Left colon (tissue), 2 donors: ENCODE measurements at regions not wholly inside any gene's neighbourhood (a gene's known extent, or its start where the extent isn't known, plus 50 kb on each side); places are given as distances from the start of the nearest gene placed in this dataset.

Source experiments
- ATAC-seq: fragments of 200-7000 bp; cut with Tn5 transposase; one replicate; pipeline ENCODE4 v1.9.1; 2020; ENCODE audit warnings: mild to moderate bottlenecking, moderate library complexity
- DNase-seq, 2 donors: peaks; one replicate each; pipeline ENCODE4 v3.0.0-alpha.2; 2020
- intact Hi-C, 2 donors: fragments of 100-400 bp; cut with DNase I in 1 of 2; cut with micrococcal nuclease in 1 of 2; formaldehyde crosslinking; loops; one replicate each; pipeline versions ENCODE4 v1.11.2 to v1.14.0; 2022; cut with DNase I, micrococcal nuclease
- donor health status: DM: no; HTN: no; CAD: no.
- donor health status: DM: yes; HTN: yes; CAD: no.

- no peak for ATAC-seq
- intact Hi-C loops = loop anchor here in 1 of 2 donors (10.0 kb wide), 1 partner anchor 140 kb away; no protein-coding TSS in a partner anchor
- no peak for DNase-seq
Measured at GRCh38 chr2:21314322-21314835, 190.6 kb downstream of the TDRD15 start.

- DNase-seq (peak; percentile 30 to 65), ATAC-seq (peak; percentile 71)
- intact Hi-C loops = loop anchor here (2.0 to 10.0 kb wide), 3 partner anchors 140 to 275 kb away; partner anchors contain the start of gene APOB (in 1 of the 2)
Measured at GRCh38 chr2:21317131-21317530, 193.4 kb downstream of the TDRD15 start.

- intact Hi-C loops = loop anchor here (5.0 to 10.0 kb wide), 2 partner anchors 143 to 276 kb away; partner anchors contain the start of gene APOB (in 1 of the 2)
- ATAC-seq = no peak
Measured at GRCh38 chr2:21318263-21318662, 194.5 kb downstream of the TDRD15 start.

DNA sequence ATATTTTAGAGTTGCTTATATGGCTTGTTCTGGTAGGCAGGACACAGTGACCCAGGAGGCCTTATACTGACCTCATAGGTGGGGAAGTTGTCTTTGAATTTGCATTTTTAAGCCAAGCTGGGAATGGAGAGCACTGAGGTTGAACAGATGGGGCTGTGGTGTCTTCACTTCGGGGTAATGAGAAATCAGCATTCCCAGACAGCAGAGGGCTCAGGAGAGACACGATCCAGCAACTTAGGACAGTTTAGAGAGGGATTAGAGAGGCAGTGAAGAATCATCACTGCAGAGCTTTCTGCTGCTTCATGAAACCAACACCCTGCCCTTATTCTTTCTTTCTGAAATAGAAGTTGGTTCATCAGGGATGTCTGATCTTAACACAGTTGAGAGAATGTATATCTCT lies 202.4 kb downstream of the TDRD15 start:
- no peak for ATAC-seq
- DNase-seq = no peak
- intact Hi-C loops = no loop called here

More at GRCh38 chr2:21318263-21318662, 194.5 kb downstream of the TDRD15 start:
- no peak for DNase-seq

GRCh38 chr2:21328177-21328576 lies 204.4 kb downstream of the TDRD15 start:
- DNase-seq (no peak), ATAC-seq (no peak)
- intact Hi-C loops = no loop called here

DNA sequence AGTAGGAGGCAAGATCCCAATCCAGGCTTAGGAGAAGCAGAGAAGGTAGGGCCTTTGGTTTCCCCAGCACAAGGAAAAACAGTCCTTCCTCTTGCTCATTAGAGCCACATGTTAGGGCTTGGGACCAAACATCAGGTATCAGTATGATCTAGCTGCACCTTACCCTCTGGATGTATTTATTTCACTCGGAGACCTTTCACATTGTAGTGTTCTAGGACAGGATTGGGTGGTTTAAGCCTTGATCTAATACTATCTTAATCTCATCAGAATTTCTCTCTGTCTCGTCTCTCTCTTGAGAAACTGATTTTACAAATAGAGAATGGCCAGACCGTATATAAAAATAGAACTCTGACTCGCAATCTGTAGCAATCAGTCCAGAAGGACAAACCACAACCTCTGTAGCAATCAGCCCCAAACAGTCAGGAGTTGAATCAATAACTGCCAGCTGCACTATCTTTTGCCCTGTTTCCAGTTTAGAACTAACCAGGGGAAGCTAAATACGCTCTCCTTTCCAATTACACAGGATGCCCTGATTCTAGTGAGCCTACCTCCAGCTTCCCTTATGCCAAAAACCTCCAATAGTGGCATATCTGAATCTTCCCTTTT lies 207.1 kb downstream of the TDRD15 start:
- DNase-seq = no peak
- intact Hi-C loops = no loop called here
- no peak for ATAC-seq

DNA sequence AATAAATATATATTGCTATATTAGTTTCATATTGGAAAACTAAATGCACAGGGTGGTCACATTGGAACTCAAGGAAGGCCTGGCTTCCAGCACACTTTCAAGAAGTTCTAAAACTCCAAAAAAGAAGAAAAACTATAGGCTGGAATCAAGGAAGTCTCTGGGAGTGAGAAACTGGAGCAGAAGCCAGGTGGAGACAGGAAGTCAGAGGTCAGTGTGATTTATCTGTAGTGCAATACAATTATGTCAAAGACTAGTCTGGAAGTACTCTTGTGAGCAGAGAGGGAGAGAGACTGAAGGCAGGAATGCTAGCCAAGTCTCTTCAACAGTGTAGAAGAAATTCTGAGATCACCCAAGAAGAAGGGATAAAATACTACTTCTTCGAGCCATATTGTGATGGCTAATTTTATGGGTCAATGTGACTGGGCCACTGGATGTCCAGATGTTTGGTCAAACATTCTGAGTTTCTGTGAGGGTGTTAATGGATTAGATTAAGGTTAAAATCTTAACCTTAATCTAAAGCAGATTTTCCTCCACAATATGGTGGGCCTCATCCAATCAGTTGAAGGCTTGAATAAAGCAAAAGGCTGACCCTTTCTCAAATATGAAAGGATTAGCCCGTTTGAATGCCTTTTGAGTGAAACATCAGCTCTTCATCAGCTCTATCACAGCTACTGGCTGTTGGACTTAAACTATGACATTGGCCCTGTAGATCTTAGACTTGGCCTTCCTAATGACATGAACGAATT lies 208.0 kb downstream of the TDRD15 start:
- intact Hi-C loops = no loop called here
- ATAC-seq = no peak
- no peak for DNase-seq

DNA sequence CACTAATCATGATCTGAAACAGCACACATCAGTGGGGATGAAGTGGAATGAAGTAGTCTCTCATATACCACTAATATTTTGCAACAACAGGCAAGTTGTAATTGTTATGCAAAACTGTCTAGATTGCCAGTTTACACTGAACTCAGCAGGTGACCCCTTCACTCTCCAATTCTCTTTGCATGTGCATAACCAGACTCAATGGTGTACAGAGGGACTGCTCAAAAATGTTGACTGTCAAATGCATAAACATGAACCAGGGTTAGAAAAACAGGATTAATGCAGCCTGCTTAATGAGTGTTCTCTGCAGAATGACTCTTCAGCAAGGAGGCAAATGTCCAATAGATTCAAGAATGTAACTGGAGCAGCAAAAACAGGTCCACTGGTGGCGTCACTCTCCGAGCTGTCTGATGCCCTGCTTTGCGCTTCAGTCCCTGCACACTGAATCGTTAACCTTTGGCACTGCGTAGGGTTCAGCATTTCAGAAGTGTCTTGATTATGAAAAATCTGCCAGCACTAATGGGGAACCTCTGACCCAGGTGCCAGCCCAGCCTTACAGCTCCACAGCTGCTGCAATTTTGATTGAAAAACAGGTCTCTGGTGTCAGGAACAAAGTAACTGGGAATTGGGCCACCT lies 209.3 kb downstream of the TDRD15 start:
- intact Hi-C loops = no loop called here
- no peak for DNase-seq
- ATAC-seq = peak; percentile 37

DNA sequence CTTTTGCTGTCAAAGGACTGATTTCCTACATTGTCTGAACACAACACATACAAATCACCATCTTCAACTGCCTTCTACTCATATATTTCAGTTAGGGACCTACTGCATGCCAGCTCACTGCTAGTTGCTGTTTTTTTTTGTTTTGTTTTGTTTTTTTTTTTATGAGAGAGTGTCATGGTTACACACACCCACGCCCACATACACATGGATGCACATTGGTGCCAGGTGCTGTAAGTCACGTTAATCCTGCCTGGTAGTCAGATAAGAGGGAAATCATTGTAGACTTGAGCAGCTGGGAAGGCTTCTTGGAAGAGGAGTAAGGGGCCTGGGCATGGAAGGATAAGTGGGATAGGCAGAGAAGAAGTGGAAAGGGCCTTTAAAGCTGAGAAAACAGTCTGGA lies 209.9 kb downstream of the TDRD15 start:
- intact Hi-C loops = no loop called here
- ATAC-seq (peak; percentile 70), DNase-seq (no peak)

- no peak for ATAC-seq
- intact Hi-C loops = no loop called here
- no peak for DNase-seq
Measured at GRCh38 chr2:21346984-21347383, 223.2 kb downstream of the TDRD15 start.

GRCh38 chr2:21353879-21354679 lies 230.3 kb downstream of the TDRD15 start:
- DNase-seq (no peak), ATAC-seq (no peak)
- intact Hi-C loops = no loop called here

- intact Hi-C loops = no loop called here
- DNase-seq (no peak), ATAC-seq (no peak)
Measured at GRCh38 chr2:21356086-21356856, 232.5 kb downstream of the TDRD15 start.

DNA sequence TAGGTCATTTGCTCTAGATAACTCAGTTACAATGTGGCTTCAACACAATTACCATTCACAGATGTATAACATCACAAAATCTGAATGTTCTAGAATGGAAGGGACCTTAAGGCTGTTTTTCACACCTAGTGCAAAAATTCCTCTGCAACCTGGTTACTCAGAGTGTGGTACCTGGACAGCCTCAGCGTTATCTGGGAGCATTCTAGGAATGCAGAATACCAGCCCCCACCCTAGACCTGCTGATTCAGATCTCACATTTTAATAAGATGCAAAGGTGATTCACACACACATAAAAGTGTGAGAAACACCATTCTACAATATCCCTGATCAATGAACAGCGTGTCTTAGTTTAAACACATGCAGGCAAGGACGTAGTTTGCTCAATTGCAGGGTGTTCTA lies 233.1 kb downstream of the TDRD15 start:
- no peak for DNase-seq
- intact Hi-C loops = no loop called here
- no peak for ATAC-seq

GRCh38 chr2:21358976-21359375 lies 235.2 kb downstream of the TDRD15 start:
- intact Hi-C loops = no loop called here
- no peak for DNase-seq

GRCh38 chr2:21361384-21361783 lies 237.6 kb downstream of the TDRD15 start:
- no peak for DNase-seq
- intact Hi-C loops = no loop called here
- ATAC-seq = no peak

More at GRCh38 chr2:21358976-21359375, 235.2 kb downstream of the TDRD15 start:
- ATAC-seq = no peak

DNA sequence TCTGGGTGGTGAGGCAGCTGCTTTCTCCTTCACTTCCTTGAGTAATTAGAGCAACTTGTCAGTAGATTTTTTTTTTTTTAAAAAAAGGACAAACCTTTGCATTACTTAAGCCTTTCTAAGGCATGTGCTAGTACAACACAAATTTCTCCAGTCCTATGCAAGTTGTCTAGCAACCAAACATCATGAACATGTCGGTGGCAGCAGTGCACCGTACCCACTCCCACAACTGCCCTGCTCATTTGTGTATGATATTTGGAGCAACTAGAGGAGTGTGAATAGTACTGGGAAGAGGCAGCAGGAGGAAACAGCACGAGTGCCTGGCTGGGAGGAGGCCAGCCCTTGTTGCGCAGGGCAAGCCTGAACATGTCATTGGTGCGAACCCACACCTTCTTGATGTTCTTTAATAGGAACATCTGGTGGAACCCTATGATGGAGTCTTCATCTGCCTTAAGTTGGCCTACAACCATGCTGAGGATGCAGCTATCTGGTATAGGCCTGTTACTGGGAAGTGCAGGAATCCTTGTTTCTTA lies 238.3 kb downstream of the TDRD15 start:
- intact Hi-C loops = no loop called here
- ATAC-seq = no peak
- DNase-seq = no peak

GRCh38 chr2:21363364-21363763 lies 239.6 kb downstream of the TDRD15 start:
- no peak for ATAC-seq
- no peak for DNase-seq
- intact Hi-C loops = no loop called here

GRCh38 chr2:21367421-21367820 lies 243.7 kb downstream of the TDRD15 start:
- ATAC-seq = no peak

More at GRCh38 chr2:21367421-21367820, 243.7 kb downstream of the TDRD15 start:
- DNase-seq = no peak
- intact Hi-C loops = no loop called here
